ENCODE measurements at regions not wholly inside any gene's neighbourhood (a gene's known extent, or its start where the extent isn't known, plus 50 kb on each side); places are given as distances from the start of the nearest gene placed in this dataset.

GRCh38 chr21:25054689-25055088 lies 552.6 kb downstream of the MRPL39 start:
- TF ChIP-seq CREB1 (CRISPR knock-in tag; IDR thresholded peaks at IDR 0.05; ENCODE audit: low read depth), result no peak
- no peak for TF ChIP-seq ZNF114 (CRISPR knock-in tag; IDR thresholded peaks at IDR 0.05)
- TF ChIP-seq NANOG (IDR thresholded peaks at IDR 0.05; ENCODE audit: borderline replicate concordance), result no peak
- TF ChIP-seq STAT1 (IDR thresholded peaks at IDR 0.05; ENCODE audit: unreplicated experiment), result no peak
- no peak for TF ChIP-seq EZH2phosphoT487 (IDR thresholded peaks at IDR 0.05; ENCODE audit: unreplicated experiment)
- TF ChIP-seq JUNB (IDR thresholded peaks at IDR 0.05; ENCODE audit: unreplicated experiment), result no peak
- no peak for TF ChIP-seq ZNF462 (CRISPR knock-in tag; IDR thresholded peaks at IDR 0.05)
- TF ChIP-seq CTCF (conservative IDR thresholded peaks at IDR 0.05; ENCODE audit: low read depth in 2 of 2), result no peak
- TF ChIP-seq ETS1 (IDR thresholded peaks at IDR 0.05), result no peak
- no peak for TF ChIP-seq REST (IDR thresholded peaks at IDR 0.05; ENCODE audit: unreplicated experiment)
- no peak for TF ChIP-seq EZH2 (IDR thresholded peaks at IDR 0.05; ENCODE audit: low read depth, unreplicated experiment)
- TF ChIP-seq POLR2AphosphoS5 (IDR thresholded peaks at IDR 0.05; ENCODE audit: low read depth), result no peak
- TF ChIP-seq ZNF331 (CRISPR knock-in tag; IDR thresholded peaks at IDR 0.05; ENCODE audit: low read depth), result no peak
- Mint-ChIP-seq H3K4me3 (no peak overlapping the region), H3K9me3 (peaks cover 60% of the 10 kb centered on the region), H3K27me3 (ENCODE audit: insufficient read depth, low read depth, poor library complexity) (no peaks in the 10 kb centered on the region), H3K4me1 (no peaks in the 10 kb centered on the region), H3K27ac (no peak overlapping the region), H3K36me3 (ENCODE audit: low read depth) (no peaks in the 10 kb centered on the region; the same call in 2 of the 3 replicates)
- Histone ChIP-seq H3K79me2 (replicated peaks; ENCODE audit: insufficient read depth) (no peaks in the 10 kb centered on the region), H3K36me3 (ENCODE audit: insufficient read depth) (no peaks in the 10 kb centered on the region), H2AFZ (no peak overlapping the region), H3K4me3 (no peak overlapping the region), H3K9me2 (ENCODE audit: insufficient read depth) (no peaks in the 10 kb centered on the region), H3K27ac (ENCODE audit: low read depth) (no peak overlapping the region), H3K27me3 (ENCODE audit: insufficient read depth) (no peaks in the 10 kb centered on the region), H3F3A (replicated peaks; ENCODE audit: low read depth) (no peaks in the 10 kb centered on the region), H3K4me2 (no peak overlapping the region), H4K20me1 (replicated peaks; ENCODE audit: insufficient read depth) (no peaks in the 10 kb centered on the region), H3K4me1 (ENCODE audit: insufficient read depth) (no peaks in the 10 kb centered on the region)
- no peak for DNase-seq (ENCODE audit: low spot score)
- no peak for ATAC-seq

Data from GM23338 (cell line).